HepG2 (cell line): ENCODE measurements at regions not wholly inside any gene's neighbourhood (a gene's known extent, or its start where the extent isn't known, plus 50 kb on each side); places are given as distances from the start of the nearest gene placed in this dataset.

Source experiments
- POLR2AphosphoS2 ChIP-seq: IDR thresholded peaks from 2 replicates; pipeline ENCODE4 v1.6.1; 2011; ENCODE audit warnings: low read depth, low read length, improper control_type of control experiment
- SP1 ChIP-seq, 2 experiments: fragments of 450-650 bp in 1 of 2; sonication (generic) in 1 of 2; formaldehyde crosslinking in 1 of 2; IDR thresholded peaks; 2 replicates each; pipeline versions ENCODE4 v1.4.0 to v1.6.1; 2016 to 2020; ENCODE audit warnings: missing genetic modification reagents in 1 of 2
- ZNF777 ChIP-seq: sonication (generic); formaldehyde crosslinking; IDR thresholded peaks from 2 replicates; pipeline ENCODE4 v1.4.0; 2020; ENCODE audit warnings: missing genetic modification reagents
- TF ChIP-seq, protein P1 (sequence below): sonication (generic); formaldehyde crosslinking; IDR thresholded peaks from 2 replicates; pipeline ENCODE4 v1.5.0; 2020; ENCODE audit warnings: mild to moderate bottlenecking, missing genetic modification reagents, moderate library complexity

DNA sequence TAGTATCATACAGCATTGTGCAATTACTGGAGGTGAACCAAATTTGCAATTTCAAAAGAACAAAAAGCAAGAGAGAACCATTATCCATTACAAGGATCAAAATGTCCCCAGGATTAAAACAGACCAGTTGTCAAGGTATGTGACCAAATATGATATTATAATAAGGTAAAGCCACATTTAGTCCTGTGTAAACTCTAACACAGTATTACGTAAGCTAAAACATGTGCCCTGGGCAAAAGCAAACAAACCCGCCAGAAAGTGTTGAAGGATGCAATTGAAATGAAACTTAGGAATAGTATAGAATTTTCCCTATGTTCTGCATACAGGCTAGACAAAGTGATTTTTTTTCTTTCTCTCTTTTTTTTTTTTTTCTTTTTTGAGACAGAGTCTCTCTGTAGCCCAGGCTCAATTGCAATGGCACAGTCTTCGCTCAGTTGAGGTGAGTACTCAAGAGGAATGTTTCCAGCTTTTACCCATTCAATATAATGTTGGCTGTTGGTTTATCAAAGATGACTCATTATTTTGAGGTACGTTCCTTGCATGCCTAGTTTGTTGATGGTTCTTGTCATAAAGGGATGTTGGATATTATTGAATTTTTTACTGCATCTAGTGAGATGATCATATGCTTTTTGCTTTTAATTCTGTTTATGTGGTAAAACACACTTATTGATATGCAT lies 137.1 kb upstream of the FOXG1 start:
- TF ChIP-seq SP1 (IDR thresholded peaks at IDR 0.05) (no peak), SP1 (CRISPR knock-in tag; IDR thresholded peaks at IDR 0.05) (no peak), POLR2AphosphoS2 (no peak), ZNF777 (CRISPR knock-in tag) (no peak)
- TF ChIP-seq, protein P1, sequence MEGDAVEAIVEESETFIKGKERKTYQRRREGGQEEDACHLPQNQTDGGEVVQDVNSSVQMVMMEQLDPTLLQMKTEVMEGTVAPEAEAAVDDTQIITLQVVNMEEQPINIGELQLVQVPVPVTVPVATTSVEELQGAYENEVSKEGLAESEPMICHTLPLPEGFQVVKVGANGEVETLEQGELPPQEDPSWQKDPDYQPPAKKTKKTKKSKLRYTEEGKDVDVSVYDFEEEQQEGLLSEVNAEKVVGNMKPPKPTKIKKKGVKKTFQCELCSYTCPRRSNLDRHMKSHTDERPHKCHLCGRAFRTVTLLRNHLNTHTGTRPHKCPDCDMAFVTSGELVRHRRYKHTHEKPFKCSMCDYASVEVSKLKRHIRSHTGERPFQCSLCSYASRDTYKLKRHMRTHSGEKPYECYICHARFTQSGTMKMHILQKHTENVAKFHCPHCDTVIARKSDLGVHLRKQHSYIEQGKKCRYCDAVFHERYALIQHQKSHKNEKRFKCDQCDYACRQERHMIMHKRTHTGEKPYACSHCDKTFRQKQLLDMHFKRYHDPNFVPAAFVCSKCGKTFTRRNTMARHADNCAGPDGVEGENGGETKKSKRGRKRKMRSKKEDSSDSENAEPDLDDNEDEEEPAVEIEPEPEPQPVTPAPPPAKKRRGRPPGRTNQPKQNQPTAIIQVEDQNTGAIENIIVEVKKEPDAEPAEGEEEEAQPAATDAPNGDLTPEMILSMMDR = no peak
